GM12892 (cell line): ENCODE measurements at regions not wholly inside any gene's neighbourhood (a gene's known extent, or its start where the extent isn't known, plus 50 kb on each side); places are given as distances from the start of the nearest gene placed in this dataset.

Experiments used
- POLR2A ChIP-seq: IDR thresholded peaks from 2 replicates; pipeline ENCODE4 v1.6.1; 2011; ENCODE audit warnings: low read depth, low read length, control low read depth
- POLR2AphosphoS5 ChIP-seq: IDR thresholded peaks from 2 replicates; pipeline ENCODE4 v1.6.1; 2011; ENCODE audit warnings: low read depth, low read length, control low read depth

DNA sequence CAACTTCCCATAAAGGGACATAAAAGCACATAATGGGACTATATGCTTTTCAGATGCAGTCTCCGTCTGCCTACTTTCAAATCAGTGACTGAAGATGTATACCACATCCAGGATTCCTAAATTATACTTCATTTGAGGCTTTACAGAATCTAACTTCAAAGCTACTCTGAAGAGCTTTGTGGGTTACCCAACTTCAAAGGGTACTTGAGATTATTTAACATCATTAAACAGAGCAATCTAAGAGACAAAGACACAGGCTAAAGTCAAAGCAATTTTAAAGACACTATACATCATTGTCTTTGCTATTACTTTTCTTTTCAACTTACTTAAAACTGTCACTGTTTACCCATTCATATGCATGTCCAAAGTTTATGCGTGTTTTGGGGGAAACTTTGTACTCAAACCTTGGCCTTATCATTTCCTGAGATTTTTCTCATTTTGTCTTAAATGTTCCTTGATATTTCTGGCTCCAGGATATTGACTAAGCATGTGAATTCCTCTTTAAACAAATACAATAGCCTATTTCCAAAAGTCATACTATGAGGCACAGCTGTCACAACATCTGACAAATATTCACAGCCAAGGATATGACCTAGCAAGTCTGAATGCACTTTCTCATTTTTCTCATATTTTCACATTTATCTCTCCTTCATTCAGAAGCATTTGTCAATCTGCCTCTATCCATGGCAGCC, 1985.1 kb upstream of the PIK3C3 start:
- TF ChIP-seq POLR2A (no peak), POLR2AphosphoS5 (no peak)
